Endothelial cell of hepatic sinusoid (primary cell): ENCODE measurements at regions not wholly inside any gene's neighbourhood (a gene's known extent, or its start where the extent isn't known, plus 50 kb on each side); places are given as distances from the start of the nearest gene placed in this dataset.

Experiments
- in situ Hi-C: cut with HindIII; loops from 2 replicates; pipeline ENCODE4 v1.10.0; 2017; ENCODE audit warnings: low sequenced_read_pairs

DNA sequence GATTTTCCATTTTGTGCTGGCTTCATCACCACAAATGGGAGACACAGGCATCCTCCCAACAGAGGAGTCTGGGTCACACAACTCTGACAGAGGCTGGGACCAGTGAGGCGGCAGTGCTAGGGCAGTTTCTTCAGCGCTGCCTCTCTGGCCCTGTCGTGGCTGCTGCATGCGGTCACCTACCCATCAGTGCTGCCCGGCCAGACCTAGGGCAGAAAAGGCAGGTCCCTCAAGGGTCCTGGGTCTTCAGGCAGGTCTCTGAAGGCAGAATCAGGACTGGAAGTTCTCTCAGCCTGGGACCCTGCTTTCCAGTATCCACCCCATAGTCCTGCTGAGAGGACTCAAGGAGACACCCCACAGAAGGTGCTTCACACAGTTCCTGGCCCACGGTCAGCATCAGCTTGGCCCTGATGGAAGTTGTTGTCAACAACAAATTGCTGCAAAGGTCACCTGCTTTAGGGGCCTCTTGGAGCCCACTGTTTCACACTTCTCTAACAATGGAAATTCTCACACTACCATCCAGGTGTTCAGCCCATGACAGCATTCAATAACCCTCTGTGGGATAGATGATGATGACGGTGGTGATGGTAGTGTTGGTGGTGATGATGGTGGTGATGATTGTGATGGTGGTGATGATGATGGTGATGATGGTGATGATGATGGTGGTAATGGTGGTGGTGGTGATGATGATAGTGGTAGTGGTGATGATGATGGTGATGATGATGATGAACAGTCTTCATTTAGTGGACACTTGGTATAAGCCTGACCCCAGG lies 146.4 kb upstream of the PPP1R26 start:
- in situ Hi-C loops: no loop called here

GRCh38 chr9:135334953-135335460 lies 144.6 kb upstream of the PPP1R26 start:
- in situ Hi-C loops: no loop called here

DNA sequence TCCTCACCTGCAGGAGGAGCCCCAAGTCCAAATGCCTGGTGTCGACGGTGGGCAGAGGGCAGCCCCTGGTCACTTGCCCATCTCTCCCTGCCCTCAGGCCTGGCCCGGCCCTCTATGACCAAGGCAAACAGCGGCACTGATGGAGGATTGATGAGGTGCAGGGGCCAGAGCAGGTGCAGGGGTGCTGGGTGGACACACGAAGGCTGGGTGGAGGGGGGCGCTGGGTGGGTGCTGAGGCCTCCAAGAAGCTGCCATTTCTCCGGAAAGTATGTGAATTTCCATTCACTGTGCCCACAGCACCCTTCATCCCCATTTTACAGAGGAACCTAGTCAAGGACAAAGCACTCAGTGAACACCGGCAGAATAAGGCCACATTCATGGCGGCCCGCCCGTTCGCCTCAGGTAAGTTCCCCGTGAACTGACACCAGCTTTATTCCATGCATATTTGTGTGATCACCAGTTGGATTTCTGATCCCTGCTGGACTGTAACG lies 143.8 kb upstream of the PPP1R26 start:
- in situ Hi-C loops: no loop called here

- in situ Hi-C loops: no loop called here
Observed at GRCh38 chr9:135336722-135337527, 142.7 kb upstream of the PPP1R26 start.

- in situ Hi-C loops: no loop called here
Observed at GRCh38 chr9:135338546-135338945, 141.0 kb upstream of the PPP1R26 start.

- in situ Hi-C loops: no loop called here
Observed at GRCh38 chr9:135339378-135339973, 140.1 kb upstream of the PPP1R26 start.

DNA sequence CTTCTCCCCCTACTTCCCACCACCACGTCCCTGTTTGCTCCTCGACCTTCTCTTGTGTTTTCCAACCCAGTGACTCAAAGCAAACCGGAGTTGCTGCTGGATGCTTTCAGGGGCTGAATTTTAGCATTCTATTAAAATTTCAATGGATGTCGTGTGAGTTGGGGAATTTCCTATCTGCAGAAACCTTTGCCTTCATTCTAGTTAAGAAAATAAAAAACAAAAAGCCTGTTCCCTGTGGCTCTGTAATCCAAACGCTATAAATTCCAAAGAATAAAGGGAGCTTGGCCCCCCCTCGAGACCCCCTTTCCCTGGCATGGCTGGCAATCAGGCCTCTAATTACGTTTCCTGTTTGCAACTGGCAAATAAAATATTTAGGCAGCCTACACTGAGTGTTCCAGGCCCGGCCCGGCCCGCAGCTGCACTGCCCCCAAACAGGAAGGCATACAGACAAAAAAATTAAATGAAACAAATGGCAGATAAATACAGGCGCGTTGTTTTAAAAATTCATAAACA lies 139.4 kb upstream of the PPP1R26 start:
- in situ Hi-C loops: no loop called here

DNA sequence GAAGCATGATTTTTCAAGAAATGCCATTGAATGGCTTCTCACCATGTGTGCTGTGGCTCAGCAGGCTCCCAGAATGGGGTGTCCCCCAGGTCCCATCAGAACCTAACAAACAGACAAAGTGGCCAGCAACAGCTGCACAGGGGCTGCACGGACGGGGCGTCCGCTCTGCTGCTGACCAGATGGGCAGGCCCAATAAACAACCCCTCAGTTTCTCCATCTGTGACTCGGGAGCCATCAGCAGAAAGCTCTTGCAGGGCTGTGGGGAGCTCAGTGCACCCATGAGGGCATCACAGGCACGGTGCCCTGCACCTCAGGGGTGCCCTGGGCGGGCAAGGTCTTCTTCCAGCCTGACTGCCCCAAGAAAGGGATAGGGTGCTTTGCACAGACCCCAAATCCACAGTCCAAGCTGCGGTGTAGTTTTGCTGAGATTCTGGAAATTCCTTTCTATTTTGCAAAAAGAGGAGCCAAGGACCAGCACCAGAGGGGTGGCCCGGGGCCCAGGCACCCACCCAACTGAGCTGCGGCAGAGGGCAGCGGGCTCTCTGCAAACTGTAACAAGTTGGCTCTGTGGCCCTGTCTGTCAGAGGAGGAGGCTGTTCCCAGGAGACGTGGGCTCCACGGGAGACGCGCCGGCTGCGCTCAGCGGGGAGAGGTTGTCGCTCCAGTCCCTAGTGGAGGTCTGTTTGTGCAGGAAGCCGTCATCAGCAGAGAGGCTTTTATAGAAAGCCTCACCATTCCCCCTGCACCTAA lies 138.7 kb upstream of the PPP1R26 start:
- in situ Hi-C loops: no loop called here

DNA sequence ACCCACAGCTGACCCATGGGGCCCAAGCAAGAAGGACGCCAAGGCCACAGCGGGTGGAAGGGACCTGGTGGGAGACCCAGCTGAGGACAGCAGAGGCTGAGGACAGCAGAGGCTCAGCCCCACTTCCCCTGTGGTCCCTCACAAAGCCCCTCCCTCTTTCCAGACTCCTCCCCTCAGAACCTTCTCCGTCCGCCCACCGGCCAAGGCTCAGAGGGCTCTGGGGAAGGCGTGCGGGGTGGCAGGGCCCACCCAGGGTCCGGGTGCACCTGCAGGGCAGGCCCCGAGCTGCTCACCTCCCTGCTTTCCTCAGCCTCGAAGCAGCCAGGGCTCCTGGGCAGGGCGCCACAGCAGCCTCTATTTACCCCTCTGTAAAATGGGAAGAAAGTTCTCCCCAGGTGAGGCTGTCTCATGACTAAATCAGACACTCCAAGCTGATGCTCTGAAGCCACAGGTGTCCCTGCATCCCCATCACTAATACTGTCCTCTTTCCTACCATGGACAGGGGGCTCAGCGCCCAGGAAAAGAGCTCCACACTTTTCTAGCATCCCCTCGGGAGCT lies 137.9 kb upstream of the PPP1R26 start:
- in situ Hi-C loops: no loop called here

GRCh38 chr9:135342206-135343130 lies 137.1 kb upstream of the PPP1R26 start:
- in situ Hi-C loops: no loop called here

DNA sequence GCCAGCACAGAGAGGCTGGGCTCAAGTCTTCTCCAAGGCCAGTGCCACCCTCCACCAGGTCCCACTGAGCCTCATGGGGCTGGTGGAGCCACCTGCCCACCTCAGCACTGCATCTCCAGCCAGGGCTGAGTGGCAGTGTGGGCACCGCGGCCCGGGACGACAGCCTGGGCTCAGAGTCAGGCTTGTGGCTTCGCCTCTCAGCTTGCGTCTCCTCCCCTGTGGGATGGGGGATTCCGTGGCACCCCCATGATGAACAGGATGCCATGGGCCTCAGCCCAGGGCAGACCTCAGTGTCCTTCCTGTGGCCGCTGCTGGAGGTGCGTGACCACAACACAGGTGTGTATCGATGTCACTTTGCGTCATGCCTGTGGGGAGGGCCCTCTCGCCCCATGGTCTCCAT lies 136.4 kb upstream of the PPP1R26 start:
- in situ Hi-C loops: no loop called here

DNA sequence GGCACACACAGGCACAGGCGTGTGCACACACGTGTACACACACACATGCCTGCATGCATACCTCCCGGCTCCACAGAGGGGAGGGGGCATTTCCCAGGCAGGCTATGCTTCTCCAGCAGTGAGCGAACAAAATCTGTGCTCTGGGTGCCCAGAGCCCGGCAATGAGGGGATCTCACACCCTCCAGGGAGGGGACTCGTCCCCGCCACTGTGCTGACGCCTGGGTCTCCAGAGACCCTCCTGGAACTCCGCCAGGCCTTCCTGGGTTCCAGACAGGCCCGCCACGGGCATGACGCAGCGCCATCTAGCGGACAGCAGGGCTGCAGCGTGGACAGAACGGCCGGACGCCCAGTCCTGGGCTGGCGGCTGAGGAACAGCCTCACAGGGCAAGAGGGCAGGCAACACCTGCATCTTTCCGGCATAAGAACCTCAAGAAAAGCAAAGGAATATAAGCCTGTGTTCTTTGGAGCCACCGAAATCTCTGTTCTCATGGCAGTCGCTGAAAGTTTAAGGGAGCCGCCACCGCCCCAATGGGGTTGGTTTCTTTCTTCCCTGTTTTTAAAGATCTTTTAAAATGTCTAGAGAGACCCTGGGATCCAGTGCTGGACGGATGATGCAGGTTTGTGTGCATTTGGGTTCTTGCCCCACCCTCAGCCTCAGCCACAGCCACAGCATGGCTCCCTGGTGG lies 135.6 kb upstream of the PPP1R26 start:
- in situ Hi-C loops: no loop called here

DNA sequence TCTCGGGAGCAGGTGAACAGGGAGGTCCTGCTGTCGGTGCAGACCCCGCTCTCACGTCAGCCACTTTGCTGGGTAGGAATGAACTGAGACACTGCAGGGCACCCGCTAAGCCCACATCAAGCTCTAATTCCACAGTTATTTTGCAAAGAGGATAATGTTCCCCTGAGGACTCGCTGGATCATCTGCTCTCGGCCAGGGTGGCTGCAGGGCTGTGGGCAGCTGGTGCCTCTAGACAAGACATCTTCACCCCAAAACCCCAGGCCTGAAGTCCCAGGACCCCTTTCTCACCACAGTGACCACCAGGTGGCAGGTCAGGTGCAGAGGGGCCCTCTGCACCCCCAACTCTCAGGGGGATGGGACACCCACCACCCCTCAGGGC lies 135.1 kb upstream of the PPP1R26 start:
- in situ Hi-C loops: no loop called here

GRCh38 chr9:135344915-135345500 lies 134.6 kb upstream of the PPP1R26 start:
- in situ Hi-C loops: no loop called here

- in situ Hi-C loops: no loop called here
Observed at GRCh38 chr9:135345775-135346433, 133.7 kb upstream of the PPP1R26 start.

DNA sequence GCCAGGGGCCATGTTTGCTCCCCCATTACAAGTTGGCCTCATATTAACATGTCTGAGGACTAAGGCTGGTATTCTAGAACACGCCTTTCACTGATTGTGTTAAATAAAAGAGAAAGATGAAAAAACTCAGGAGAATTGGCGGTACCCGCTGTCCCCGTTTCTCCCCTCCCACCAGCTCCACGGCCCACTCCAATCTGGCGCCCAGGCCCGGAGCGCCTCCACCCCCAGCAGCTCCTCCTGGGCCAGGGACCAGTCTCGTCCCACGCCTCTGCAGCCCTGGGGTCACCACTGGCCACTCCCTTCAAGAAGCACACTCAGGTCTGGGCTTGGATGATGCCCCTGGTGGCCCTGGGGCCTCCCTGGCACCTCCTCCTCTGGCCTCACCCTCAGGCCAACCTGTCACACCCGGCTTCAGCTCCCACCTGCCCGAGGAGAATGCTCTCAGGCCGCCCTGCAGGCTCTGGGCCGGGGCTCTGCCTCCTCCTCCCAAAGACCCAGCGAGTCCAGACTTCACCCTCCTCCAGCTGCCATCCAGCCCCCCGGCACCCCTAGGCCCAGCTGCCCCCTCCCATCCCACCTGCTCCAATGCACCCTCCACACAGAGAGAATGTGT lies 133.0 kb upstream of the PPP1R26 start:
- in situ Hi-C loops: no loop called here

- in situ Hi-C loops: no loop called here
Observed at GRCh38 chr9:135347461-135347860, 132.1 kb upstream of the PPP1R26 start.
